B cell (primary cell): ENCODE measurements at regions not wholly inside any gene's neighbourhood (a gene's known extent, or its start where the extent isn't known, plus 50 kb on each side); places are given as distances from the start of the nearest gene placed in this dataset.

Experiments
- ATAC-seq: fragments of 200-7000 bp; cut with Tn5 transposase; one replicate; pipeline ENCODE4 v1.10.0; 2021; ENCODE audit warnings: low read depth, mild to moderate bottlenecking, moderate number of reproducible peaks, moderate library complexity
- CTCF ChIA-PET: fragments of 350-600 bp; sonication (Branson Sonifier 250); formaldehyde crosslinking; loops from one replicate; lab custom pipeline; 2021; ENCODE audit warnings: antibody characterized with exemption, inconsistent platforms; lab: Charles Lee
- POLR2A ChIA-PET: fragments of 350-600 bp; sonication (Branson Sonifier 250); formaldehyde crosslinking; loops from one replicate; lab custom pipeline; 2021; ENCODE audit warnings: antibody characterized with exemption; lab: Charles Lee
- DNase-seq: peaks from one replicate; pipeline ENCODE4 v3.0.0; 2013
- H2AFZ ChIP-seq: 2 replicates; pipeline ENCODE4 v1.6.1; 2012; ENCODE audit warnings: mild to moderate bottlenecking, low read depth, low read length; ENCODE audit not compliant: insufficient read depth, poor library complexity, severe bottlenecking
- H3K27ac ChIP-seq, 2 donors: 1 replicate in 1 of 2; 2 replicates in 1 of 2; pipeline ENCODE4 v1.5.1; 2012 to 2013; ENCODE audit warnings: low read length in 2 of 2, mild to moderate bottlenecking in 2 of 2, moderate library complexity in 1 of 2
- H3K27me3 ChIP-seq, 4 experiments: fragments of 200-600 bp in 1 of 4; sonication (generic) in 1 of 4; replicated peaks in 1 of 4; 1 replicate in 2 of 4; 2 replicates in 2 of 4; pipeline versions ENCODE4 v1.6.1 to v1.7.0; 2013 to 2016; ENCODE audit warnings: low read length in 3 of 4, mild to moderate bottlenecking in 2 of 4, mixed read lengths in 1 of 4, moderate library complexity in 1 of 4; ENCODE audit not compliant: insufficient read depth in 4 of 4, control insufficient read depth in 3 of 4; ENCODE audit errors: control extremely low read depth in 1 of 4
- H3K36me3 ChIP-seq, 2 experiments: replicated peaks in 1 of 2; 1 replicate in 1 of 2; 2 replicates in 1 of 2; pipeline versions ENCODE4 v1.6.1 to v1.7.1; 2013; ENCODE audit warnings: low read length in 1 of 2; ENCODE audit not compliant: insufficient read depth in 2 of 2, control insufficient read depth in 1 of 2; ENCODE audit errors: control extremely low read depth in 1 of 2, extremely low read depth in 1 of 2
- H3K4me1 ChIP-seq, 2 donors: fragments of 200-600 bp in 1 of 2; sonication (generic) in 1 of 2; 1 replicate in 1 of 2; 2 replicates in 1 of 2; pipeline versions ENCODE4 v1.5.1 to v1.6.1; 2013 to 2017; ENCODE audit warnings: low read length in 2 of 2; ENCODE audit not compliant: control insufficient read depth in 2 of 2, insufficient read depth in 2 of 2
- H3K4me2 ChIP-seq: replicated peaks from 2 replicates; pipeline ENCODE3; 2012; ENCODE audit warnings: mild to moderate bottlenecking, low read depth, low read length; ENCODE audit not compliant: poor library complexity, severe bottlenecking
- H3K4me3 ChIP-seq, 5 experiments: fragments of 200-600 bp in 1 of 5; sonication (generic) in 1 of 5; 1 replicate in 3 of 5; 2 replicates in 2 of 5; pipeline versions ENCODE4 v1.5.1 to v1.7.0; 2011 to 2016; ENCODE audit warnings: low read length in 4 of 5, mild to moderate bottlenecking in 4 of 5, low read depth in 2 of 5, control low read depth in 1 of 5, moderate library complexity in 1 of 5; ENCODE audit not compliant: insufficient read depth in 1 of 5; ENCODE audit errors: control extremely low read depth in 1 of 5, extremely low read depth in 1 of 5
- H3K79me2 ChIP-seq: fragments of 200-600 bp; sonication (generic); one replicate; pipeline ENCODE4 v1.6.0; 2016; ENCODE audit warnings: low read length; ENCODE audit not compliant: control insufficient read depth, insufficient read depth
- H3K9ac ChIP-seq: fragments of 200-600 bp; sonication (generic); 2 replicates; pipeline ENCODE4 v1.6.1; 2017; ENCODE audit warnings: mild to moderate bottlenecking, low read length, moderate library complexity
- H3K9me3 ChIP-seq, 3 donors: one replicate each; pipeline versions ENCODE4 v1.6.1 to v1.7.1; 2013; ENCODE audit warnings: low read length in 2 of 3; ENCODE audit not compliant: control insufficient read depth in 2 of 3, insufficient read depth in 1 of 3; ENCODE audit errors: control extremely low read depth in 1 of 3
- H4K20me1 ChIP-seq: 2 replicates; pipeline ENCODE4 v1.6.0; 2012; ENCODE audit warnings: mild to moderate bottlenecking, low read length; ENCODE audit not compliant: insufficient read depth, control insufficient read depth, poor library complexity, severe bottlenecking
- H3K27ac Mint-ChIP-seq: one replicate; pipeline ENCODE4 v1.8.0; 2021; ENCODE audit warnings: mixed read lengths
- H3K27me3 Mint-ChIP-seq: one replicate; pipeline ENCODE4 v1.8.0; 2021; ENCODE audit warnings: mixed read lengths
- H3K4me1 Mint-ChIP-seq: one replicate; pipeline ENCODE4 v1.8.0; 2021; ENCODE audit warnings: mixed read lengths
- H3K4me3 Mint-ChIP-seq: one replicate; pipeline ENCODE4 v1.8.0; 2021; ENCODE audit warnings: mixed read lengths
- H3K9me3 Mint-ChIP-seq: one replicate; pipeline ENCODE4 v1.8.0; 2022; ENCODE audit warnings: mixed read lengths; ENCODE audit not compliant: insufficient read depth
- EZH2 ChIP-seq: IDR thresholded peaks from 2 replicates; pipeline ENCODE4 v1.6.1; 2012; ENCODE audit warnings: borderline replicate concordance, low read depth, mild to moderate bottlenecking, moderate library complexity, low read length; ENCODE audit not compliant: insufficient read depth, poor library complexity, severe bottlenecking
- WGBS: methylation state at CpG from one replicate; pipeline ENCODE4 v1.1.5; 2013; ENCODE audit warnings: missing lambda C conversion rate; ENCODE audit not compliant: insufficient coverage; 5-methylcytosine and 5-hydroxymethylcytosine counted together
- intact Hi-C: fragments of 100-400 bp; cut with micrococcal nuclease; formaldehyde crosslinking; loops from one replicate; pipeline ENCODE4 v1.10.0; 2022
- TF ChIP-seq, protein P1 (sequence below): fragments of 200-600 bp; IDR thresholded peaks from one replicate; pipeline ENCODE4 v1.8.0; 2022; ENCODE audit warnings: antibody characterized with exemption, mild to moderate bottlenecking

DNA sequence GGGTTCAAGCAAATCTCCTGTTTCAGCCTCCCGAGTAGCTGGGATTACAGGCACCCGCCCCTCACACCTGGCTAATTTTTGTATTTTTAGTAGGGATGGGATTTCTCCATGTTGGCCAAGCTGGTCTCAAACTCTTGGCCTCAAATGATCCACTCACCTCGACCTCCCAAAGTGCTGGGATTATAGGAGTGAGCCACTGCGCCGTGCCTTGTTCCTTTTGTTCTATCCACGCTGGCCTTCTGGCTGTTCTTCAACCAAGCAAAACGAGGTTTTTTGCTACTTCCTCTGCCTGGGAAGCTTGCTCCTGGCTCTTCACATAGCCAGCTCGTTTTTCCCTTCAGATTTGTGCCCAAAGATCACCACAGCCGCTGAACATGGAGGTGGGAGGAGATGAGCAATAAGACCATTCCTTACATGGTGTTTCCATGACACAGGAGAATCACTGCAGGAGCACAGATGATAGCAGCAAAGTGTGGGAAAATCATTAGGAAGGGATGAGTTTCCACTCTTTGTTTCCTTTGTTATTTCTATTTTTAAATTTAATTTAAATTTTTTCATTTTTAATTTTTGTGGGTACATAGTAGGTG is 201.0 kb upstream of the ZNF217 start:
- no peaks in the 10 kb centered on the region for H4K20me1 ChIP-seq
- no peak for DNase-seq
- TF ChIP-seq, protein P1, sequence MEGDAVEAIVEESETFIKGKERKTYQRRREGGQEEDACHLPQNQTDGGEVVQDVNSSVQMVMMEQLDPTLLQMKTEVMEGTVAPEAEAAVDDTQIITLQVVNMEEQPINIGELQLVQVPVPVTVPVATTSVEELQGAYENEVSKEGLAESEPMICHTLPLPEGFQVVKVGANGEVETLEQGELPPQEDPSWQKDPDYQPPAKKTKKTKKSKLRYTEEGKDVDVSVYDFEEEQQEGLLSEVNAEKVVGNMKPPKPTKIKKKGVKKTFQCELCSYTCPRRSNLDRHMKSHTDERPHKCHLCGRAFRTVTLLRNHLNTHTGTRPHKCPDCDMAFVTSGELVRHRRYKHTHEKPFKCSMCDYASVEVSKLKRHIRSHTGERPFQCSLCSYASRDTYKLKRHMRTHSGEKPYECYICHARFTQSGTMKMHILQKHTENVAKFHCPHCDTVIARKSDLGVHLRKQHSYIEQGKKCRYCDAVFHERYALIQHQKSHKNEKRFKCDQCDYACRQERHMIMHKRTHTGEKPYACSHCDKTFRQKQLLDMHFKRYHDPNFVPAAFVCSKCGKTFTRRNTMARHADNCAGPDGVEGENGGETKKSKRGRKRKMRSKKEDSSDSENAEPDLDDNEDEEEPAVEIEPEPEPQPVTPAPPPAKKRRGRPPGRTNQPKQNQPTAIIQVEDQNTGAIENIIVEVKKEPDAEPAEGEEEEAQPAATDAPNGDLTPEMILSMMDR: no peak
- no peak for TF ChIP-seq EZH2
- ChIA-PET CTCF (interaction anchor here (0.7 to 1.3 kb wide), 3 partner anchors 43 to 145 kb away, joined by 3 read pairs; no protein-coding TSS in a partner anchor), POLR2A (no interaction called here)
- no peaks in the 10 kb centered on the region for H3K9me3 ChIP-seq
- H3K4me2 ChIP-seq: no peak overlapping the region
- H3K27me3 ChIP-seq: no peaks in the 10 kb centered on the region
- no peak overlapping the region for H3K27ac Mint-ChIP-seq
- no peaks in the 10 kb centered on the region for H3K4me1 ChIP-seq
- no peak overlapping the region for H2AFZ ChIP-seq
- no peaks in the 10 kb centered on the region for H3K9me3 Mint-ChIP-seq
- no peak overlapping the region for H3K4me3 ChIP-seq
- WGBS: 86% methylated on average over 8 of the region's 9 CpGs
- no peak overlapping the region for H3K27ac ChIP-seq
- H3K36me3 ChIP-seq: no peaks in the 10 kb centered on the region
- no peaks in the 10 kb centered on the region for H3K79me2 ChIP-seq
- H3K4me1 Mint-ChIP-seq: peaks cover 2% of the 10 kb centered on the region
- H3K9ac ChIP-seq: no peak overlapping the region
- no peaks in the 10 kb centered on the region for H3K27me3 Mint-ChIP-seq
- no peak overlapping the region for H3K4me3 Mint-ChIP-seq
- ATAC-seq: no peak
- intact Hi-C loops: no loop called here

DNA sequence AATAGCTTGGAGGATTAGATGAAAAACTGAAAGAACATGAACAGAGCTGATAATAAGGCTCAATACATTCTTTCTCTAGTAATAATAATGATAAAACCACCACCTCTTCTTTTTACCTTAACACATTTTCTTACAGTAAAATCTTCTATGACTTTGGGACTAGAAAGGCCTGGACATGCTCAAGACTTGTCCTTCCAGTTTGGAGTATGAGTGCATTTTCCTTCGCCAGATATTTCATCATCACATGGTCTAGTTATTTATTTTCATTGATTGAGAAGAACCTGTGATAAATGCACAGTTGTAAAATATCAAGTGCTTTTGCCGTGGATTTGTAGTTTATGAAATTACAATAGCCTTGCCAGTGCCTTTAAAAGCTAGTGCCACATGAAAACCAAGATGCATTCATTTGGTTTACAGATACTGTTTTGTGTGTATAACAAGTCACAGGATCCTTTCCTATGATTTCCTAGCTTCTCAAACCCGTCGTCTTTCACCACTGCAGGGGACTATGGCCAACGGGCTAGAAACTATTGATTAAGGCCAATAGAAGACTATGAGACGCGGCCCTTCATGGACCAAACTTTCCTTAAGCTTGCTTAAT is 200.2 kb upstream of the ZNF217 start:
- no peak for DNase-seq
- Mint-ChIP-seq H3K27me3 (no peaks in the 10 kb centered on the region), H3K9me3 (no peaks in the 10 kb centered on the region), H3K4me3 (no peak overlapping the region), H3K27ac (no peak overlapping the region), H3K4me1 (peaks cover 4% of the 10 kb centered on the region)
- Histone ChIP-seq H3K36me3 (no peaks in the 10 kb centered on the region), H3K9me3 (no peaks in the 10 kb centered on the region), H3K9ac (no peak overlapping the region), H3K27ac (no peak overlapping the region), H2AFZ (no peak overlapping the region), H3K4me3 (no peak overlapping the region), H4K20me1 (no peaks in the 10 kb centered on the region), H3K27me3 (no peaks in the 10 kb centered on the region), H3K79me2 (no peaks in the 10 kb centered on the region), H3K4me2 (no peak overlapping the region), H3K4me1 (no peaks in the 10 kb centered on the region)
- CTCF ChIA-PET: interaction anchor here (0.6 to 1.3 kb wide), 5 partner anchors 42 to 146 kb away, joined by 3 read pairs; no protein-coding TSS in a partner anchor
- POLR2A ChIA-PET: no interaction called here
- TF ChIP-seq, protein P1: no peak
- TF ChIP-seq EZH2: no peak
- intact Hi-C loops: no loop called here
- WGBS: 95% methylated on average over 5 of the region's 7 CpGs
- no peak for ATAC-seq
